H9 (cell line): ENCODE measurements at regions not wholly inside any gene's neighbourhood (a gene's known extent, or its start where the extent isn't known, plus 50 kb on each side); places are given as distances from the start of the nearest gene placed in this dataset.

ENCODE experiments used
- DNase-seq: peaks from one replicate; pipeline ENCODE4 v3.0.0-alpha.2; 2017
- H2AFZ ChIP-seq: one replicate; pipeline ENCODE4 v1.6.1; 2013; ENCODE audit warnings: mild to moderate bottlenecking, low read length, control low read depth, moderate library complexity
- H2AK5ac ChIP-seq: 2 replicates; pipeline ENCODE4 v1.6.1; 2013; ENCODE audit warnings: low read length, control low read depth, mixed read lengths; ENCODE audit not compliant: insufficient read length
- H2BK120ac ChIP-seq: one replicate; pipeline ENCODE4 v1.6.1; 2013; ENCODE audit warnings: low read depth, mild to moderate bottlenecking, low read length, control low read depth, inconsistent platforms; ENCODE audit not compliant: poor library complexity, severe bottlenecking
- H2BK12ac ChIP-seq: 2 replicates; pipeline ENCODE4 v1.6.1; 2013; ENCODE audit warnings: low read length, control low read depth, mixed read lengths, low read depth; ENCODE audit not compliant: insufficient read length
- H2BK15ac ChIP-seq: 2 replicates; pipeline ENCODE4 v1.6.1; 2013; ENCODE audit warnings: low read depth, low read length, control low read depth
- H2BK20ac ChIP-seq: one replicate; pipeline ENCODE4 v1.6.1; 2013; ENCODE audit warnings: low read depth, mild to moderate bottlenecking, low read length, control low read depth, inconsistent platforms; ENCODE audit not compliant: poor library complexity, severe bottlenecking
- H2BK5ac ChIP-seq: 2 replicates; pipeline ENCODE4 v1.6.1; 2013; ENCODE audit warnings: low read length, control low read depth, mixed read lengths; ENCODE audit not compliant: insufficient read length
- H3K14ac ChIP-seq: 2 replicates; pipeline ENCODE4 v1.6.1; 2013; ENCODE audit warnings: low read length, control low read depth; ENCODE audit not compliant: insufficient read depth
- H3K18ac ChIP-seq: 2 replicates; pipeline ENCODE4 v1.6.1; 2013; ENCODE audit warnings: low read depth, mild to moderate bottlenecking, mixed read lengths, low read length, control low read depth; ENCODE audit not compliant: insufficient read length
- H3K23ac ChIP-seq: 2 replicates; pipeline ENCODE4 v1.6.1; 2013; ENCODE audit warnings: low read length, control low read depth, mixed read lengths, low read depth; ENCODE audit not compliant: insufficient read length
- H3K23me2 ChIP-seq: 2 replicates; pipeline ENCODE4 v1.6.1; 2013; ENCODE audit warnings: low read depth, mild to moderate bottlenecking, mixed read lengths, low read length, control low read depth; ENCODE audit not compliant: insufficient read length, poor library complexity, severe bottlenecking
- H3K27ac ChIP-seq: 2 replicates; pipeline ENCODE4 v1.5.1; 2013; ENCODE audit warnings: low read length, control low read depth, mixed read lengths, low read depth; ENCODE audit not compliant: insufficient read length
- H3K27me3 ChIP-seq: 2 replicates; pipeline ENCODE4 v1.6.1; 2013; ENCODE audit warnings: low read length, control low read depth, inconsistent platforms; ENCODE audit not compliant: insufficient read depth
- H3K4ac ChIP-seq: 2 replicates; pipeline ENCODE4 v1.6.1; 2013; ENCODE audit warnings: low read depth, mild to moderate bottlenecking, control low read depth, inconsistent platforms, low read length, moderate library complexity
- H3K4me1 ChIP-seq: 2 replicates; pipeline ENCODE4 v1.6.1; 2013; ENCODE audit warnings: low read length, control low read depth, inconsistent platforms; ENCODE audit not compliant: insufficient read depth
- H3K4me2 ChIP-seq: 2 replicates; pipeline ENCODE4 v1.6.1; 2013; ENCODE audit warnings: low read length, control low read depth, mixed read lengths; ENCODE audit not compliant: insufficient read length, insufficient read depth
- H3K56ac ChIP-seq: 2 replicates; pipeline ENCODE4 v1.6.1; 2013; ENCODE audit warnings: low read depth, mild to moderate bottlenecking, mixed read lengths, low read length, control low read depth; ENCODE audit not compliant: insufficient read length
- H3K79me1 ChIP-seq: 2 replicates; pipeline ENCODE4 v1.6.1; 2013; ENCODE audit warnings: low read depth, mild to moderate bottlenecking, moderate library complexity, low read length, control low read depth, inconsistent platforms; ENCODE audit not compliant: insufficient read depth, poor library complexity, severe bottlenecking
- H3K79me2 ChIP-seq: 2 replicates; pipeline ENCODE4 v1.6.1; 2013; ENCODE audit warnings: low read length, control low read depth, inconsistent platforms; ENCODE audit not compliant: insufficient read depth
- H3K9ac ChIP-seq: 2 replicates; pipeline ENCODE4 v1.6.1; 2013; ENCODE audit warnings: low read length, control low read depth, mixed read lengths; ENCODE audit not compliant: insufficient read length; ENCODE audit errors: extremely low read depth
- H3K9me3 ChIP-seq: one replicate; pipeline ENCODE4 v1.6.1; 2013; ENCODE audit warnings: low read depth, low read length, inconsistent platforms; ENCODE audit not compliant: control insufficient read depth
- H3T11ph ChIP-seq: one replicate; pipeline ENCODE4 v1.6.1; 2013; ENCODE audit warnings: mild to moderate bottlenecking, low read length, control low read depth, inconsistent platforms
- H4K20me1 ChIP-seq: one replicate; pipeline ENCODE4 v1.6.1; 2013; ENCODE audit not compliant: control insufficient read depth, insufficient read length, insufficient read depth
- H4K5ac ChIP-seq: 2 replicates; pipeline ENCODE4 v1.6.1; 2013; ENCODE audit warnings: low read depth, mild to moderate bottlenecking, mixed read lengths, low read length, control low read depth; ENCODE audit not compliant: insufficient read length
- H4K8ac ChIP-seq: replicated peaks from 2 replicates; pipeline ENCODE4 v1.6.1; 2013; ENCODE audit warnings: low read length, control low read depth, mixed read lengths, low read depth; ENCODE audit not compliant: insufficient read length
- H4K91ac ChIP-seq: 2 replicates; pipeline ENCODE4 v1.6.1; 2013; ENCODE audit warnings: low read depth, mild to moderate bottlenecking, moderate library complexity, mixed read lengths, low read length, control low read depth; ENCODE audit not compliant: insufficient read length
- H3K27ac Mint-ChIP-seq, 3 experiments: 2 replicates in 2 of 3; 3 replicates in 1 of 3; pipeline ENCODE4 v1.8.0; 2020 to 2021; ENCODE audit warnings: mixed read lengths in 3 of 3, mild to moderate bottlenecking in 1 of 3, moderate library complexity in 1 of 3
- H3K27me3 Mint-ChIP-seq: 2 replicates; pipeline ENCODE4 v1.8.0; 2021; ENCODE audit warnings: low read depth, mild to moderate bottlenecking, moderate library complexity, mixed read lengths
- H3K36me3 Mint-ChIP-seq, 3 experiments: 2 replicates in 2 of 3; 3 replicates in 1 of 3; pipeline ENCODE4 v1.8.0; 2020 to 2021; ENCODE audit warnings: low read depth in 3 of 3, mixed read lengths in 3 of 3; ENCODE audit not compliant: insufficient read depth in 1 of 3
- H3K4me1 Mint-ChIP-seq, 2 experiments: 2 replicates each; pipeline ENCODE4 v1.8.0; 2020; ENCODE audit warnings: mixed read lengths in 2 of 2
- H3K4me3 Mint-ChIP-seq, 2 experiments: 2 replicates in 1 of 2; 3 replicates in 1 of 2; pipeline ENCODE4 v1.8.0; 2020 to 2021; ENCODE audit warnings: mild to moderate bottlenecking in 2 of 2, mixed read lengths in 2 of 2, moderate library complexity in 1 of 2
- H3K9me3 Mint-ChIP-seq, 2 experiments: 2 replicates in 1 of 2; 3 replicates in 1 of 2; pipeline ENCODE4 v1.8.0; 2020; ENCODE audit warnings: mild to moderate bottlenecking in 2 of 2, mixed read lengths in 2 of 2, moderate library complexity in 1 of 2
- CTCF ChIP-seq: fragments of 200-600 bp; sonication (generic); conservative IDR thresholded peaks from 3 replicates; pipeline ENCODE4 v1.8.0; 2021; ENCODE audit warnings: antibody characterized with exemption, mild to moderate bottlenecking
- WGBS: extraction: QIAGEN DNeasy Blood & Tissue Kit; methylation state at CpG from one replicate; pipeline ENCODE4 v1.1.7; 2013; ENCODE audit warnings: missing lambda C conversion rate, low lambda C conversion rate, mixed read lengths; ENCODE audit not compliant: insufficient read length; ENCODE audit errors: extremely low coverage; 5-methylcytosine and 5-hydroxymethylcytosine counted together

- no peaks in the 10 kb centered on the region for H4K20me1 ChIP-seq
- H3K4me3 Mint-ChIP-seq, result no peak overlapping the region
- no peaks in the 10 kb centered on the region for H3K79me2 ChIP-seq
- no peak for TF ChIP-seq CTCF
- no peak overlapping the region for H4K91ac ChIP-seq
- DNase-seq, result no peak
- no peak overlapping the region for H3K27ac ChIP-seq
- no peak overlapping the region for H3T11ph ChIP-seq
- no peak overlapping the region for H3K14ac ChIP-seq
- H3K56ac ChIP-seq, result no peak overlapping the region
- H4K8ac ChIP-seq, result no peak overlapping the region
- H2BK5ac ChIP-seq, result no peak overlapping the region
- H3K9me3 ChIP-seq, result no peaks in the 10 kb centered on the region
- no peak overlapping the region for H4K5ac ChIP-seq
- peaks cover 8 to 10% of the 10 kb centered on the region in 2 experiments; a peak in 3 of 4 replicates for H3K4me1 Mint-ChIP-seq
- H2AFZ ChIP-seq, result no peak overlapping the region
- H3K4me1 ChIP-seq, result peaks cover 2% of the 10 kb centered on the region; the same call in 1 of the 2 replicates
- no peaks in the 10 kb centered on the region for H3K23me2 ChIP-seq
- no peaks in the 10 kb centered on the region for H3K9me3 Mint-ChIP-seq
- no peaks in the 10 kb centered on the region for H3K27me3 Mint-ChIP-seq
- H3K18ac ChIP-seq, result no peak overlapping the region
- no peaks in the 10 kb centered on the region for H3K27me3 ChIP-seq
- H2BK12ac ChIP-seq, result no peak overlapping the region
- no peak overlapping the region for H2BK120ac ChIP-seq
- H2BK15ac ChIP-seq, result no peak overlapping the region
- H3K4me2 ChIP-seq, result no peak overlapping the region
- no peak overlapping the region for H3K9ac ChIP-seq
- no peaks in the 10 kb centered on the region for H3K79me1 ChIP-seq
- no peak overlapping the region for H3K4ac ChIP-seq
- H2AK5ac ChIP-seq, result no peak overlapping the region
- peak overlapping the region in 2 of 3 experiments; percentile 17 to 45; a peak in 2 of 7 replicates for H3K27ac Mint-ChIP-seq
- H3K36me3 Mint-ChIP-seq, result no peaks in the 10 kb centered on the region
- no CpG with 5 or more reads among the region's 3 CpGs for WGBS
- no peak overlapping the region for H2BK20ac ChIP-seq
- no peak overlapping the region for H3K23ac ChIP-seq
Observed at GRCh38 chr4:178970433-178971140, 1528.3 kb upstream of the AGA start.
